ENCODE measurements at regions not wholly inside any gene's neighbourhood (a gene's known extent, or its start where the extent isn't known, plus 50 kb on each side); places are given as distances from the start of the nearest gene placed in this dataset.

GRCh38 chr10:78699971-78700370, 368.8 kb upstream of the ZMIZ1 start:
- Histone ChIP-seq H4K8ac (ENCODE audit: low read depth, low read length) (no peak overlapping the region), H3K4me1 (ENCODE audit: control insufficient read depth in 2 of 2, insufficient read depth in 1 of 2, low read depth in 1 of 2, low read length in 2 of 2) (peaks cover 4 to 22% of the 10 kb centered on the region in 2 donors), H3K9ac (ENCODE audit: low read depth, low read length, poor library complexity) (no peak overlapping the region), H3K4me2 (ENCODE audit: insufficient read depth, low read length, poor library complexity, severe bottlenecking) (no peak overlapping the region), H3K4me3 (ENCODE audit: low read length in 2 of 2) (no peak overlapping the region), H2BK15ac (ENCODE audit: low read length) (no peak overlapping the region), H3K18ac (ENCODE audit: low read length) (peak overlapping the region; percentile 76), H3K14ac (ENCODE audit: low read length) (no peak overlapping the region), H3K9me3 (replicated peaks in 1 of 2; ENCODE audit: control insufficient read depth in 2 of 2, insufficient read depth in 1 of 2, low read depth in 1 of 2, low read length in 2 of 2) (no peaks in the 10 kb centered on the region), H3K27me3 (ENCODE audit: control insufficient read depth in 3 of 3, insufficient read depth in 3 of 3, low read depth in 1 of 3, low read length in 3 of 3) (peaks cover 0 to 4% (median 0%) of the 10 kb centered on the region in 3 experiments), H4K91ac (ENCODE audit: low read depth, low read length, poor library complexity) (no peak overlapping the region), H2BK12ac (ENCODE audit: low read length) (no peak overlapping the region), H3K27ac (replicated peaks; ENCODE audit: low read length) (no peak overlapping the region), H2BK120ac (ENCODE audit: low read depth, low read length) (no peak overlapping the region), H2BK5ac (ENCODE audit: low read length) (no peak overlapping the region), H2AK5ac (ENCODE audit: low read depth, low read length) (no peak overlapping the region), H2AFZ (ENCODE audit: low read length) (no peak overlapping the region), H3K23ac (ENCODE audit: low read depth, low read length, poor library complexity) (no peak overlapping the region), H3K79me1 (ENCODE audit: low read depth, low read length) (peaks cover 2% of the 10 kb centered on the region), H3K36me3 (replicated peaks in 1 of 2; ENCODE audit: control insufficient read depth in 2 of 2, insufficient read depth in 2 of 2, low read length in 2 of 2) (no peaks in the 10 kb centered on the region), H3K4ac (ENCODE audit: low read length) (no peak overlapping the region)
- no peak for DNase-seq (ENCODE audit: low spot score)
- WGBS, 2 donors (ENCODE audit: extremely low coverage in 2 of 2, insufficient read length in 2 of 2, insufficient replicate concordance in 1 of 2), result no CpG with 5 or more reads among the region's 3 CpGs

DNA sequence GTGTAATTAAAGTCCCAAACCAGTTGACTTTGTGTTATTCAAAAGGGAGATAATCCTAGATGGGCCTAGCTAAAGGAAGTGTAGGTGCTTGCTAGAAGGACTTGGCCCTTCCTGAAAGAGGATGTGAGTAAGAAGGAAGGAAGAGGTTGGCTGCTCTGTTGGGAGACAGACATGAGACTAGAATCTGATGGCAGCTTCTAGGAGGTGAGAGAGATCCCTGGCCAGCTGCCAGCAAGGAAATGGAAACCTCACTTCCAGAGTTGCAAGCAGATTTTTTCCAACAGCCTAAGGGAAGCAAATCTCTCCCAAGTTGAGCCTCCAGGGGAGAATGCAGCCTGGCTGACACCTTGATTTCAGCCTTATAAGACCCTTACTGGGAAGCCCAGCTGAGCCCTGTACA, 368.4 kb upstream of the ZMIZ1 start:
- Histone ChIP-seq H3K14ac (ENCODE audit: low read length) (no peak overlapping the region), H3K23ac (ENCODE audit: low read depth, low read length, poor library complexity) (no peak overlapping the region), H2AK5ac (ENCODE audit: low read depth, low read length) (no peak overlapping the region), H2BK5ac (ENCODE audit: low read length) (no peak overlapping the region), H2BK120ac (ENCODE audit: low read depth, low read length) (no peak overlapping the region), H3K9me3 (replicated peaks in 1 of 2; ENCODE audit: control insufficient read depth in 2 of 2, insufficient read depth in 1 of 2, low read depth in 1 of 2, low read length in 2 of 2) (no peaks in the 10 kb centered on the region), H3K18ac (ENCODE audit: low read length) (no peak overlapping the region), H2BK12ac (ENCODE audit: low read length) (no peak overlapping the region), H3K4ac (ENCODE audit: low read length) (no peak overlapping the region), H3K9ac (ENCODE audit: low read depth, low read length, poor library complexity) (no peak overlapping the region), H3K4me2 (ENCODE audit: insufficient read depth, low read length, poor library complexity, severe bottlenecking) (no peak overlapping the region), H2BK15ac (ENCODE audit: low read length) (no peak overlapping the region), H3K27me3 (ENCODE audit: control insufficient read depth in 3 of 3, insufficient read depth in 3 of 3, low read depth in 1 of 3, low read length in 3 of 3) (peaks cover 0 to 4% (median 0%) of the 10 kb centered on the region in 3 experiments), H4K91ac (ENCODE audit: low read depth, low read length, poor library complexity) (no peak overlapping the region), H3K4me3 (ENCODE audit: low read length in 2 of 2) (no peak overlapping the region), H3K79me1 (ENCODE audit: low read depth, low read length) (peaks cover 2% of the 10 kb centered on the region), H4K8ac (ENCODE audit: low read depth, low read length) (no peak overlapping the region), H3K27ac (replicated peaks; ENCODE audit: low read length) (no peak overlapping the region), H2AFZ (ENCODE audit: low read length) (no peak overlapping the region), H3K36me3 (replicated peaks in 1 of 2; ENCODE audit: control insufficient read depth in 2 of 2, insufficient read depth in 2 of 2, low read length in 2 of 2) (no peaks in the 10 kb centered on the region), H3K4me1 (ENCODE audit: control insufficient read depth in 2 of 2, insufficient read depth in 1 of 2, low read depth in 1 of 2, low read length in 2 of 2) (peaks cover 4 to 22% of the 10 kb centered on the region in 2 donors)
- DNase-seq (ENCODE audit: low spot score), result no peak

GRCh38 chr10:78700816-78701520, 367.8 kb upstream of the ZMIZ1 start:
- H3K18ac ChIP-seq (ENCODE audit: low read length), result no peak overlapping the region
- H2BK12ac ChIP-seq (ENCODE audit: low read length), result no peak overlapping the region
- H2BK15ac ChIP-seq (ENCODE audit: low read length), result no peak overlapping the region
- H3K4me3 ChIP-seq (ENCODE audit: low read length in 2 of 2), result no peak overlapping the region
- no peak overlapping the region for H3K4me2 ChIP-seq (ENCODE audit: insufficient read depth, low read length, poor library complexity, severe bottlenecking)
- no peak overlapping the region for H3K9ac ChIP-seq (ENCODE audit: low read depth, low read length, poor library complexity)
- H3K79me1 ChIP-seq (ENCODE audit: low read depth, low read length), result peaks cover 2% of the 10 kb centered on the region
- no peak overlapping the region for H3K27ac ChIP-seq (replicated peaks; ENCODE audit: low read length)
- H3K4ac ChIP-seq (ENCODE audit: low read length), result no peak overlapping the region
- no peaks in the 10 kb centered on the region for H3K36me3 ChIP-seq (replicated peaks in 1 of 2; ENCODE audit: control insufficient read depth in 2 of 2, insufficient read depth in 2 of 2, low read length in 2 of 2)
- H2AFZ ChIP-seq (ENCODE audit: low read length), result no peak overlapping the region
- no peak overlapping the region for H2BK5ac ChIP-seq (ENCODE audit: low read length)
- H2BK120ac ChIP-seq (ENCODE audit: low read depth, low read length), result no peak overlapping the region
- no peak overlapping the region for H3K23ac ChIP-seq (ENCODE audit: low read depth, low read length, poor library complexity)
- H3K14ac ChIP-seq (ENCODE audit: low read length), result no peak overlapping the region
- H4K8ac ChIP-seq (ENCODE audit: low read depth, low read length), result no peak overlapping the region
- WGBS, 2 donors (ENCODE audit: extremely low coverage in 2 of 2, insufficient read length in 2 of 2, insufficient replicate concordance in 1 of 2), result no CpG with 5 or more reads among the region's 2 CpGs
- H3K4me1 ChIP-seq (ENCODE audit: control insufficient read depth in 2 of 2, insufficient read depth in 1 of 2, low read depth in 1 of 2, low read length in 2 of 2), result peaks cover 4 to 22% of the 10 kb centered on the region in 2 donors
- no peaks in the 10 kb centered on the region for H3K9me3 ChIP-seq (replicated peaks in 1 of 2; ENCODE audit: control insufficient read depth in 2 of 2, insufficient read depth in 1 of 2, low read depth in 1 of 2, low read length in 2 of 2)
- no peak overlapping the region for H2AK5ac ChIP-seq (ENCODE audit: low read depth, low read length)
- no peak overlapping the region for H4K91ac ChIP-seq (ENCODE audit: low read depth, low read length, poor library complexity)
- peaks cover 0 to 1% (median 0%) of the 10 kb centered on the region in 3 experiments for H3K27me3 ChIP-seq (ENCODE audit: control insufficient read depth in 3 of 3, insufficient read depth in 3 of 3, low read depth in 1 of 3, low read length in 3 of 3)
- no peak for DNase-seq (ENCODE audit: low spot score)

DNA sequence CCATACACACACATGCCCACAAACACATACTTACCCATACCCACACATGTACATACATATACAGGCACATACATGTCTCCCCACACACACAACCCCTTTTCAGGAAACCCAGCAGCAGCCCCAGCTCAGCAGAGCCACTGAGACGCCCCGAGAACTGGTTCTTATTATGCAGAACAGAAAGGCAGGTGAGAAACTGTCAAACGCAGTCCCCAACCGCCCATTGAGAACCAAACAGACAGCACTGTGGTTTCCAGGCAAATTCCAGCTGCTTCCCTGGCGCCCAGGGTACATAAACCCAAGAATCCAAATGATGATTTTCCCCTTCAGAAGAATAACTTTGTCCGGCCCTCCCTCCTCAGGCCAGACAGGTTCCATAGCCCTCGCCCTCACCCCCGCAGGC, 366.6 kb upstream of the ZMIZ1 start:
- no peak overlapping the region for H2AK5ac ChIP-seq (ENCODE audit: low read depth, low read length)
- peaks cover 4 to 16% of the 10 kb centered on the region in 2 donors for H3K4me1 ChIP-seq (ENCODE audit: control insufficient read depth in 2 of 2, insufficient read depth in 1 of 2, low read depth in 1 of 2, low read length in 2 of 2)
- H2AFZ ChIP-seq (ENCODE audit: low read length), result no peak overlapping the region
- H3K79me1 ChIP-seq (ENCODE audit: low read depth, low read length), result peaks cover 2% of the 10 kb centered on the region
- H3K4ac ChIP-seq (ENCODE audit: low read length), result no peak overlapping the region
- H2BK15ac ChIP-seq (ENCODE audit: low read length), result no peak overlapping the region
- H3K4me3 ChIP-seq (ENCODE audit: low read length in 2 of 2), result no peak overlapping the region
- H3K9ac ChIP-seq (ENCODE audit: low read depth, low read length, poor library complexity), result peak overlapping the region; percentile 64
- WGBS, 2 donors (ENCODE audit: extremely low coverage in 2 of 2, insufficient read length in 2 of 2, insufficient replicate concordance in 1 of 2), result no CpG with 5 or more reads among the region's 8 CpGs
- H2BK12ac ChIP-seq (ENCODE audit: low read length), result no peak overlapping the region
- no peaks in the 10 kb centered on the region for H3K9me3 ChIP-seq (replicated peaks in 1 of 2; ENCODE audit: control insufficient read depth in 2 of 2, insufficient read depth in 1 of 2, low read depth in 1 of 2, low read length in 2 of 2)
- peak overlapping the region; percentile 10 for H3K14ac ChIP-seq (ENCODE audit: low read length)
- H3K36me3 ChIP-seq (replicated peaks in 1 of 2; ENCODE audit: control insufficient read depth in 2 of 2, insufficient read depth in 2 of 2, low read length in 2 of 2), result no peaks in the 10 kb centered on the region
- H4K8ac ChIP-seq (ENCODE audit: low read depth, low read length), result no peak overlapping the region
- no peak overlapping the region for H2BK120ac ChIP-seq (ENCODE audit: low read depth, low read length)
- peaks cover 0 to 3% (median 0%) of the 10 kb centered on the region in 3 experiments for H3K27me3 ChIP-seq (ENCODE audit: control insufficient read depth in 3 of 3, insufficient read depth in 3 of 3, low read depth in 1 of 3, low read length in 3 of 3)
- no peak overlapping the region for H3K23ac ChIP-seq (ENCODE audit: low read depth, low read length, poor library complexity)
- DNase-seq (ENCODE audit: low spot score), result no peak
- H3K18ac ChIP-seq (ENCODE audit: low read length), result no peak overlapping the region
- no peak overlapping the region for H4K91ac ChIP-seq (ENCODE audit: low read depth, low read length, poor library complexity)
- H3K4me2 ChIP-seq (ENCODE audit: insufficient read depth, low read length, poor library complexity, severe bottlenecking), result no peak overlapping the region
- no peak overlapping the region for H2BK5ac ChIP-seq (ENCODE audit: low read length)
- H3K27ac ChIP-seq (replicated peaks; ENCODE audit: low read length), result no peak overlapping the region

Measured in neuronal stem cell (in vitro differentiated cells).